GM21825 (cell line): ENCODE measurements at regions not wholly inside any gene's neighbourhood (a gene's known extent, or its start where the extent isn't known, plus 50 kb on each side); places are given as distances from the start of the nearest gene placed in this dataset.

Experiments used
- ATAC-seq: cut with Tn5 transposase; IDR thresholded peaks from one replicate; pipeline ENCODE4 v1.9.1; 2021; ENCODE audit warnings: mild to moderate bottlenecking, moderate library complexity; ENCODE audit not compliant: unreplicated experiment

DNA sequence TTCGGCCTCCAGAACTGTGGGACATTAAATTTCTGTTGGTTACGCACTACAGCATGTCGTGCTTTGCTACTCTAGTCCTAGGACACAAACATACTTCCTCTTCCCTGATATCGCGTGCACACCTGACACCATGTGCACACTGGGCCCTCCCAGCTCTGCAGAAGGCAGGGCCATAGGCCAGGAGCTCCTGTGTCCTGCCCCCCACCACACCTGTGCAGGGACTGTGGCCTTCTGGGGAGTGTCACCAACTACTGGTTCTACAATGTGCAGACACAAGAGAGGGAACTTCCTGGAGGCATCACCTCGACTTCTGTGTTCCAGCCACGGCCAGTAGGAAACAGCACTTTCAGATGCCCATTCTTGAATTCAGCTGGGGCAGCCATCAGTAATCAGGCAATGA lies 646.4 kb upstream of the MGMT start:
- no peak for ATAC-seq

DNA sequence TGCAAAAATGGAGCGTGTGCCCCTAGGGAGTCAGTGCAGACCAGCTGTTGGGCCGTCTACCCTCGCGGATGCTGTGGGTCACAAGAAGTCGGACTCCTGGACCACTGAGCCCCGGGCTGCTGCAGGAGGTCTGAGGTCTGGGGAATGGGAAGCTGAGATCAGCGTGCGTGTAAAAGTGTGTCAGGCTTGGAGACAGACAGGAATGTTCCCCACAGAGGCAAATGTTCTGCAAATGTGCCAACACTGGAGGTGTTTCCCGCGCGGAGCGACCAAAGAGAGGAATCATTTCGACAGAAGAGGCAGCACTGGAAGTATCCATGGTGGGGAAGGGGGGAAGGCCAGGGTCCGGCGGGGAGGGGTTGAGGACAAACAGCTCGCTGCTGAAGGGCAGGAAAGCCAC lies 643.8 kb upstream of the MGMT start:
- ATAC-seq = no peak

DNA sequence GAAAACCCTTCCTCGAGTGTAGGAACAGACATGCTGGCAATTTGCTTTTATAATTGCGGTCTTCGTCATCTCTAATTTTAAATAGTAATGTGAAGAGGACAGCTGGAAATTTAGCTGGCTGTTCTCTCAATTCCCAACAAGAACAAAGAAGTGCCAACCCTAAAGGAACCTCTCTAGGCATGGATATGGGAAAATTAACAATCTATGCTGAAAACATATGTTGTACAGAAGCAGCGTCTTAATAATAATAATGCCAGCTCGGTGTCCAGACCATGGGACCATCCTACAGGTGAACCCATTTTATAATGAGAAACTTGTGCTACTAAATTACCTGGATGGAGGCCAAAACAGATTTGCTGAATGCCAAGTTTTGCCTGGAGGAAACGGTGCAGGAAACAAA lies 641.4 kb upstream of the MGMT start:
- no peak for ATAC-seq

DNA sequence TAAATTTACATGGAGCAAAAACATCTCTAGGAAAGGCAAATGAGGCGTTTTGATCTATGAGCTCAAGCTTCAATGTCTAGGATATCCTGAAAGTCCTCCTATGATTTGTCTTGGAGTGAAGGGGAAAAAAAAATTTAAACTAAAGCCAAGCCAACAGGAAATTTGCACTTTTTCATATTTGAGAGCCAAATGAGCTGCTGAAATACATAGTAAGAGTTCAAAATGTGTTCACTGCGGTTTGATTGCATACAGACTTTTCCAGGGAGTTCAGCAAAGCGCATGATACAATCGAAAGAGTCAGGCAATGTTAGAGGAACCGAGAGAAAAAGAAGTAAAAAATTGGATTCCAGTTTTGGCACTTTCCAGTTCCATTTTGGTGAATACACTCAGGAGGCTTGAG lies 633.4 kb upstream of the MGMT start:
- ATAC-seq = no peak

DNA sequence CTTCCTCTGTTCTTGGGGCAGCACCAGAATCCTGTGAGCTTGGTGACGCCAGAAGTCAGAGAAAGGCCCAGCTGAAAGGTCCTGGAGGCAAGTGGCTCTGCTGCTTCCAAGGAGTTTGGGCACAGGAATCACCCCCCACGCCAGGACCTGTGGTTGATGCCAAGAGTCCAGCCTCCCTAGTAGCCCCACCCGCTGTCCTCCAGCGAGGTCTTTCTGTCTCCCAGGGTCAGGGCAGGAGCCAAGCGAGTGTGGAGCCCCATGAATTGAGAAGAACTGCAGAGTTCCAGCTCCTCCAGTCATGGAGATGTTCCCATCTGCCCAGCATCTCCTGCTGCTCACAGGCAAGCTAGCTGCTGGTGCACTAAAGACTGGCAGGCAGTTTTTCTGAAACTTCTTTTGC lies 631.7 kb upstream of the MGMT start:
- no peak for ATAC-seq

DNA sequence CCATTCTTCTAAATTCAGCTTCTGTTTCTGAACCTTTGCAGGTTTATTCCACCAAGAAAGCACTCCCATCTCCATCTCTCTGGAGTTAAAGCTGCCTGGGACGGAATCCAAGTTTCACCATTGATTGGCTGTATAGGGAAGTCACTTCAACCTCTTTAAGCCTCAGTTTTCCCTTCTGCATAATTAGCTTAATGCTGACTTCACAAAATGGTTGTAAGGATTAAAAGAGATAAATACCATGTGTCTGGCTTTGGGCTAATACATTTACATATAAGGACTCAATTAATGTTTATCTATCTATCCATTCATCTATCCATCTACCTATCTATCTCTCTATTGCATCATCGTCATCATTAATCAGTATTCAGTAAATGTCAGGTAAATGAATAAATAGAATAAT lies 629.6 kb upstream of the MGMT start:
- no peak for ATAC-seq

DNA sequence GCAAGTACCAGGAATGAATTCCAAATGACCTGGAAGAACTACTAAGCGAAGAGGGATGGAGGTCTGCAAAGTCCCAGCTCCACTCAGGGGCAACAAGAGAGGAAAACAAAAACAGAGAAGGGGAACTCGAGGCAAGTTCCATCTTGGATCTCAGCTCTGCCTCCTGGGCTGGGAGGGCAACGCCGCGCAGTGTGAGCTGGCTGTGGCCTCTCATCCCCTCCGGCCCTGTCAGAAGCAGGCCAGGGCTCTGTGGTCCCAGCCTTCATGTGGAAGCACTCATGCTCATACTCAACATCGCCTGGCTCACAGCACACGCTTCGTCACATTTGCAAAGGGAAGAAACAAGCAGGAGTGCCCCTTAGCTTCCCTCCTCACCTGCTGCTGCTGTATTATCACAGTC lies 627.9 kb upstream of the MGMT start:
- no peak for ATAC-seq

DNA sequence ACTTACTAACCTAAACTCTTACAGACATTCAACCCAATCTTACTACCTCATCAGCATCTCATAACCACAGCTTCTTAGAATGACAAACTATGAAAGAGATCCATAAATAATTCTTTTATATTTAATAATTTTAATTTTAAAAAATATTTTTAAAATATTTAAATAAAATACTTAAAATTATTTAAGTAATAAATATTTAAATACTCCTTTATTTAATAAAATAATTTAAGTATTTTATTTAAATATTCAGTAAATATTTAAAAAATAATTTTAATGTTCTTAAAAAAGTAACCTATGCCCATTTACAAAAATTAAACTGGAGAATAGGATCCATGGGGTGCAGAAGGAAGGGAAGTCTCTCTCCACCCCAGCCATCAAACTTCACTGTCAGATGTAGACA lies 627.3 kb upstream of the MGMT start:
- ATAC-seq = no peak

DNA sequence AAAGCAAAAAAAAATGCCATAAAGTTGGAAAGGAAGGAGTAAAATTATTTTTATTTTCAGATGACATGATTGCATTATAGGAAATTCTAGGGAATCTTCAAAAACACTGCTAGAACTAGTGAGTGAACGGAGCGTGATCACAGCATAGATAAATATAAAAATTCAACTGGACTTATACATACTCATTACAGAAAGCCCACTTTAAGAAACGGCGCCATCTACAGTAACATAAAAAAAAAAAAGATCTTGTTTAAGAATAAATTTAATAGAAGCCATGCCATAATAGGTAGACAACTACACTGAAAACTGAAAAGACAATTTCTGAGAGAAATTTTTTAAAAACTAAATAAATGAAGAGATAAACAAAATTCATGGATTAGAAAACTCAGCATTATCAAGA lies 623.1 kb upstream of the MGMT start:
- no peak for ATAC-seq

DNA sequence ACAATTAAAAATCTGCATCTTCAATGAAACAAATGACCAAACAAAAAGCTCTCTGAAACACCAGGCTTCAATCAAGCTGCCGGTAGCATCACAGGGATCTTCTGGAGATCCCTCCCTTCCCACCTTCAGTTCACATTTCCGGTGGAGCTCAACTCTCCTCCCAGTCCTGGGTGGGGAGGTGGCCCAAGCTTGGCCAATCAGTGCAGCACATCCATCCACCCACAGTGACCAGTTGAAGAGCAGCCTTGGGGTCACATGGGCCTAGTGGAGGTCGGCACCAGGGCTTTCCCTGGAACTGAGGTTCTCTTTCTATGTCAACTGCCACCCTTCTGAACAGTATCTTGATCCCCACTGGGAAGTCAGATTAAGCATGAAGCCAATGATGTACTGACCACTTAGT lies 620.1 kb upstream of the MGMT start:
- ATAC-seq = no peak

DNA sequence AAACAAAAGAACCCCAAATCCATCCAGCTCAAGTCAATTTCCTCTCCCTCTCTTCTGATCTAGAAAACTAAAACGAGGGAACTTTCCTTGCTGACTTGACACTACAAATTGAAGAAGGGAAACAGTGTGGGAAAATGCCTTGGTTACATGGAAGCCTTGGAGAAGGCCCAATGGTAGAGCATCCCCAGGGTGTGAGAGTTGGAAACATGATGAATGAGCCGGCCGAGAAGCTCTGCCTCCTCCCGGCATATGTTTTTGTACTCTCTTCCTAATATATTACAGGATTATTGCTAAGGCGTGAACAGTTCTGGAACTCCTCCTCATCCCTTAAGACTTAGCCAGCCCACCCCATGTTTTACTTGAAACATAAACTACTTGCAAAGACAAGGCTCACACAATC lies 618.2 kb upstream of the MGMT start:
- ATAC-seq = no peak

DNA sequence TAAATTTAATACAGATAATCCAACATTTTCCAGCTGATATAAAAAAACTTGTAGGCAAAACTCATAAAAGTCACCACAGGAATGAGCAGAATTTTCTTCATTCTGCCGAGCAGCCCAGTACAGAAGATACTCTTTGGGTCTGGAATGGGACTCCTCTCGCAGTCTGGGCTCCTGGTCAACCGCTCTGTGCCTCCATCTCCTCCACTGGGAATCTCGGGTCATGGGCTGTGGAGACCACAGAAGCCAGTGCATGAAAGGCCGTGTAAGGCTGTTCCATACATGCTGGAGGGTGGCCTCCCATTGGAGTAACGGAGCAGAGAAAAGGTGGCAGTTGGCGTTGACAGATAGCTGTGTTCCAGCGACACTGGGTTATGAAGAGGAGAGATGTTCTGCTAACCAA lies 616.4 kb upstream of the MGMT start:
- no peak for ATAC-seq

DNA sequence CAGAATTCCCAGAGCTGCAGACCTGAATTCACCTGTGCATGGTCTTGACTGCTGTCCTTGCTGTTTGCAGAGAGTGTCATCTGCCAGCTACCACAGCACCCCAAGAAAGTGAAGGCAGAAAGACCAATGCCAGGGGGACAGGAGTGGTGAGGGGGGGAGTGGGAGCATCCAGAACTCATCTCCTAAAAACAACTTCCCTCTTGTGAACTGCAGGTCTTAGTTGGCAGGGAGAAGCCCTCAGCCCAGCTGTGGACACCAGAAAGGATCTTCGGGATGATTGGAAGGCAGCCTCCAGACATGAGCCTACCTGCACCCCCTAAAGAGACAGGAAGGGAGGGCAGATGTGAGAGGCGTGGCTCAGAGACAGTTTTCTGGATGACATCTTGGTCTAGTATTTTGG lies 615.8 kb upstream of the MGMT start:
- ATAC-seq = no peak

DNA sequence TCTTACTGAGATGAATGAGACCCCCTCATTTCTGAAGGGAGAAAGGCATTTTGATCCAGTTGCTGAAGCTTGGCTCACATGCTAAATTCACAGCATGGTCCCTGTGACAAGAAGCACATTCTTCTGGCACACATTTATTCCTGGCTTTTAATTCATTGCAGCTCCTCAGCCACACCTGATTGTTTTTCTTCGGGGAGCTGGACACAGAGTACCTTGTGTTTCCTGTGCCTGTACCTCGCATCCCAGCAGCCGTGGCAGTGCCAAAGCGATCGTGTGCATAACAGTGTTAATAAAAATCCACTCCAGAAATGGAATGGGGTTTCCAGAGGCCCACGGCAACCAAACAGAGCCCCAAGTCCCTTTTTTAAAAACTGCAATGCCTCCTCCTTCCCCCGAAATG lies 615.3 kb upstream of the MGMT start:
- ATAC-seq = no peak

DNA sequence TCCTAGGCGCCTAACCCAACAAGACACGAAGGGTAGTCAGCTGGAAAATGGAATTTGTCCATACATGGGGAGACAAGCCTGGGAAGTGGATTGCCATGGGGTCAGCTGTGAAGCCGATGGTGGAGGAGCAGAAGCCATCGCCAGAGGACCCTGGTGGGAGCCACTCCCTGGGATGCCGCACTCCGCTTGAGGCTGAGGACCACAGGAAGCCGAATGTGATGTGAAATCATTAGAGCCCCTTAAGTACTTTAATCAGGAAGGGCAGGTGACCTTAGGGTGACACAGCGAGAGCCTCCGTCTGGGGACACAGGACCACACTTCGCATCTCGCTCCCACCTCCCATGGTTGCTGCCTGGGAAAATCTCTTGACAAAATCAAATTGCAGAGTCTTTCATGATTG lies 614.6 kb upstream of the MGMT start:
- no peak for ATAC-seq

DNA sequence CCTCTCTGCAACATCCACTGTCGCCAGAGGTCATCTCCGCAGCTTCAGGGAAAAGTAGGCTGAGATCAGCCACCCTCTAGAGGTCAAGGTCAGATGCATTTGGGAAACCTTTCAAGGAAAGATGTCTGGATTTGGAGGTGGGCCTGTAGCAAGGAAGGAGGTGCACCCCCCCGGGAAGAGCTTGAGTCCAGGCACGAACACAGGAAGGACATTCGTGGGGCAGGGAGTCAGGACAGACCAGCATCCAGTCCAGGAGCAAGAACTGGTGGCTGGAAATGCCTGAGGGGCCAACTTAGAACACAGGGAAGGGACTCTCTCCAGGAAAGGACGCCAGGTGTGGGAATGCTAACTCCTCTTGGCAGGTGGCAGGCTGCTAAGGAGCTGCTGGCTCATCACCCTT lies 614.1 kb upstream of the MGMT start:
- ATAC-seq = no peak

DNA sequence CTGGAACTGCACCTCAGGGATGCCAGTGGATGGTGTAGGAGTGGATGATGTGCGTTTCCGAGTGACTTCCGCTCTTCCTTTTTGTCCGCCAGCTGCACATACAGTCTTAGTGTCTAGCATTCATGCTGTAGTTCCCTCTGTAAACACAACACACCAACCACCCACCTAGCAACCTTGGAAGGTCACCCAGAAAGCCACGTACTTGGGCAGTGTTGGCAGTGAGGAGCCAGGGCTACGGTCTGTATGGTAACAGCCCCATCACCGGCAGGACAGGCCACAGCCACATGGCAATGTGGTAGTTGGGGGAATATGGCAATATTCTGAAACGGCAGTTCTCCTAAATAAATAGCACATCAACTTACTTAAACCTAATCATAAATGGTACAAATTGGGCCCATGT lies 613.5 kb upstream of the MGMT start:
- ATAC-seq = no peak

DNA sequence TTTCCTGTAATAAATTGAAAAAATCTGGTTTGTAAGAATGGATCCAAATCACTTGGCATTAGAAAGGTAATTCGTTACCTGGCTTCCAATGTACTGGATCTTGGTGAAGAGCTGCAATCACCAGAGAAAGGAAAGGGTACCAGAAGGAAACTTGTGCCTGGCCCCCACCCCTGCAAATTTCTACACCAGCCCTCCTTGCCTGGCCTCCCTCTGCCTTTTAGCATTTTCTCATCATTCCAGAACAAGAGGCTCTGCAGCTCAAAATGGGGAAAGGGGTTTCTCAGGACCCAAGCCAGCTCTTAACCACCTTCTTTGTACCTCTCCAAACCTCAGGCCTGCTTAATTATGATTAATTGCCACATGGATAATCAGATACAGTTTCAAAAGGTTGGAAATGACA lies 612.8 kb upstream of the MGMT start:
- ATAC-seq = no peak

DNA sequence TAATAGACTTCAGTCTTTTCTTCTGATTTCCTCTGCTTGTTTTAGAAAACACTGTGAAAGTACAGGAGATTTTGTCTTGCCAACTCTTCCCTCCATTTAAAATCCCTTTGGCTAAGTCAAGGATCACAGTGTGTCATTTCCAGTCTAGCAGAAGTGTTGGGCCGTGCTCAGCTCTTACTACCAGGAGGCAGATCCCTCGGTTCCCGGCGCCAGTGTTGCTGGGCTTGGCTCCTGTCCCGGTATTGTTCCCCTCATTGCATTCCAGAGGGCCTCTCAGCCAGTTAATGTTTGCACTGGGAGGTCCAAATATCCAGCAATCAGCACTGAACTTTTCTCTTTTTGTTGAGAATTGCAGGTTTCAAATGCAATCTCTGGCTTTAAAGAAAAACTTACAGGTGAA lies 612.1 kb upstream of the MGMT start:
- no peak for ATAC-seq

DNA sequence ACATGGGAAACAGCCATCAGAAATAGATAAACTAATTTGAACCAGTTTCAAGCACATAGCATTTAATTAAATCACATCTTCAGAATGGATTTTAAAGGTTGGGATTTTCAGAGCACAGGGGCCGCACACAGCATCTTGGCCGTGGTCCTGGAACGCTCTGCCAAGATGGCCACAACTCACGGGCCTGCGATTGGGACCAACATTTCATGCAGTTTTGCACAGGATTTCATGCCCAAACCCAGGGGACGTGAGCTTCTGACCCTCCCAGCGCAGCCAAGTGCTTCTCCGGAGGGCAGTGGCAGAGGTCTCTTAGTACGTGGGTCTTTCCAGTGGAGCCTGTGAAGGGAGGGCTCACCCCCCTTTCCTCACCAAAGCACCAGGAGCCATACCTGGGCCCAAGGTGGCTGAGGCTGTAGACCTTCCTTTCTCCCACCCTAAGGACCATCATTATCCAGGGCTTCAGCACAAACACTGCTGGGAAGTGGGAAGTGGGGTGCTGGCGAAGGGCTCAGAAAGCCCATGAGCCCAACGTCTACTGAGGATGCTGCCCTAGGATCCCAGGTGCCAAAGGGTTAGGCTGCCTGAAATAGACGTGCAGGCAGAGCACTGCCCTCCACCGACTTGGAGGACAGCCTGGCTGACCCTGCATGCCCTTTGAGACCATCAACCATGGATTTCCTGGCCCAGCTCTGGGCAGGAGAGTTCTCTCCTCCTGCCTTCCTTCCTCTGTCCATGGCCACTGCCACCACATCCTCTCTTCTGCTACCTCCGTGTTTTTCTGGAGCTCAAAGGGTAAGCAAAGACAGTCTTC lies 611.2 kb upstream of the MGMT start:
- ATAC-seq = no peak

DNA sequence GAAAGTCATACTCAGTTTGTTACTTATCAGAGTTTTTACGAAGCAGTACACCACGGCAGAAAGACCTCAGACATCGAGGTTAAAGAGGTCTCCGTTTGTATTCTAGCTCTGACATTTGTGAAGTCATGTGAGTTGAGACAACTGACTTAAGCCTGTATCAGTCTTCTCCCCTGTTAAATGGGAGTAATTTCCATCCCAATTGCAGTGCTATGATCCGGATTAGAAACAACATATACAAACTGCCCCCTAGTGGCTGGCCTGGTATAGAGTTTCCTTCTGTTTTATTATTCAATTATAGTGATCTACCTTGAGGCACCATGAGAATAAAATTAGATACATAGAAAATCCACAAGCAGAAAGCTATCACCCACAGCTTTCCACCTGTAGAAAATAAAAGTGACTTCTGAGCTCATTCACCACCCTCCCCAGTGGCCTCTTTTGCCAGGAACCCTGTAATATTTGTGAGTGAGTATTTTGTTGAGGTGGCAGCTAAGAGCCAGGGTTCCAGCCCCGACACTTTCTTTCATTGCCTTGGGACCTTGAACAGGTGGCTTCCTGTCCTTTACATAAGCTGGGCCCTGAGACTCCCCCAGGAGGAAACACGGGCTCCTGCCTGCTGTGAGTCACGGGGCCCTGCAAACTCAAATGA lies 607.2 kb upstream of the MGMT start:
- no peak for ATAC-seq

DNA sequence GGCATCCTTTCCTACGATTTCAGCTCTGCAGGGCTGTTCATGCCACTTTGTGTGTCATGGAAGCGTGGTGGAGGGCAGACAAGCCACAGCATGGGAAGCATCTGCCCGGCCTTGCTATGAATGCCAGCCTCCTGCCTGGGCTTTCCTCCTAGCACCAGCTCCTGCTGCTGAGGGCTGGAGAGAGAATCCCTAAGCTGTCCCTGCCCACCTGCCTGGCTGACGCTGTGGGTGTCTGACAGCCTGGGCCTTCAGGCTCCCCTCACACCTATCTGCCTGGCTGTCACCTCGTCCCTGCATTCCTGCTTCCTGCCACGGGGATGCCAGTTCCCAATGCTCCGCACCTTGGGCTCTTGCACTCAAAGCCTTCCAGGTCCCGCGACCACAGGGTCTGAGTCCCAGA lies 606.5 kb upstream of the MGMT start:
- ATAC-seq = no peak
